ENCODE measurements at regions not wholly inside any gene's neighbourhood (a gene's known extent, or its start where the extent isn't known, plus 50 kb on each side); places are given as distances from the start of the nearest gene placed in this dataset.

DNA sequence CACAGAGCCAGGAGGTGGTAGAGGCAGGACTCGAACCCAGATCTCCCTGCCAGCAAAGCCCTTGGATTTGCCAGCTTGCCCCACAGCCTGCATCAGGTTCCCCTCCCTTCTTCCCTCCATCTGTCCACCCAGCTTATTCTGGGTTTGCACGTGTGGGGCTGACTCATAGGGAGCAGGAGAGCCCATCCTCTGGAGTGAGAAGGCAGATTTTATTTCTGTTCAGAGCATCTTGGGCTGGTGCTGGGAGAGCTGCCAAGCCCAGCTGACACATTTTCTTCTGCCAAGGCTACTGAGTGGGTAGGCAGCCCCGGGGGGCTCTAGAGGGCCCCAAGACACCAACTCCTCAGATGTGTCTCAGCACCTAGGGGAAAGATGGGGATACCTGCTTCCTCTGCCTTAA is 106.3 kb upstream of the CRHR1 start:
- DNase-seq (ENCODE audit: low spot score): no peak

DNA sequence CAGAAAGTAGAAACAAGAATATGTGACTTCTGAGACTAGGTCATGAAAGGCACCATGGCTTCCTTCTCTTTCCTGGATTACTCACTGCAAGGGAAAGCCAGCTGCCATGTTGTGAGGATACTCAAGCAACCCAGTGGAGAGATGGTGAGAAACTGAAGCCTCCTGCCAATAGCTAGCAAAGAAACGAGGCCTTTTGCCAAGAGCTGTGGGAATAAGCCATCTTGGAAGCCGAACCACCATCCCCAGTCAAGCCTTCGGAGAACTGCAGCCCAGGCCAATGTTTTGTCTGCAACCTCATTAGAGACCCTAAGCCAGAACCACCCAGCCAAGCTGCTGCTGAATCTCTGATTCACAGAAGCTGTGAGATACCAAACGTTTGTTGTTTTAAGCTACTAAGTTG is 104.7 kb upstream of the CRHR1 start:
- ATAC-seq (no peak), DNase-seq (ENCODE audit: low spot score) (no peak)

More for the DNA sequence above, 106.3 kb upstream of the CRHR1 start:
- no peak for ATAC-seq

DNA sequence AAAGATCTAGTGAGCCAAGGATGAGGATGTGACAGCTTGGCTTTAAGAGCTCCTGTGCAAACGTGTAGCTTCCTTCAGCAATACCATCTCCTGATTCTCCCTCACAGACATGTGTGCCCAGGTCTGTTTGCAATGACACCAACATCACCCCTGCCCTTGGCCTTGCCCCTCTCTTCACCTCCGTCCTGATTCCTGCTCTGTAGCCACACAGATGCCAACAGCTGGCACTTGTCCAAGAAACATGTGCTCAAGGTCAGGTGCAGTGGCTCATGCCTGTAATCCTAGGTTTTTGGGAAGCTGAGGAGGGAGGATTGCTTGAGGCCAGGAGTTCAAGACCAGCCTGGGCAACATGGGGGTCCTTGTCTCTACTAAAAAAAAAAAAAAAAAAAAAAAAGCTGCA is 103.8 kb upstream of the CRHR1 start:
- no peak for ATAC-seq
- no peak for DNase-seq (ENCODE audit: low spot score)

DNA sequence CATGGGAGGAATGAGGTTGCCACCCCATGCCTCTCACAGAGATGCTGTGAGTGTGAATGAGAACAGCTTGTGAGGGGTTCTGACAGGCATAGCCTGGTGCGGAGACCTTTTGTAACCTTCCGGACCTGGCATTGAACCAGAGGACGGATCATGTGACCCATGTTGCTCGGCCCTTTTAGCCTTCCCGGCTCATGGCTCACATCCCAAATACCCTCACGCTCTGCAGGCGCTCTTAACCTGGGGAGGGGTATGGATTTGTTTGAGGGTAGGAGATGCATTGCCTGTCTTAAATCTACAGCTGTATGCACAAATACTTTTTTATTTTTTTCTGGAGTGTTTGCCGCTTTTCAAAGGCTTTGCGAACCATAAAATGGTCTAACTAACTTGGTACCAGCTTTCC is 102.4 kb upstream of the CRHR1 start:
- no peak for ATAC-seq
- no peak for DNase-seq (ENCODE audit: low spot score)

DNA sequence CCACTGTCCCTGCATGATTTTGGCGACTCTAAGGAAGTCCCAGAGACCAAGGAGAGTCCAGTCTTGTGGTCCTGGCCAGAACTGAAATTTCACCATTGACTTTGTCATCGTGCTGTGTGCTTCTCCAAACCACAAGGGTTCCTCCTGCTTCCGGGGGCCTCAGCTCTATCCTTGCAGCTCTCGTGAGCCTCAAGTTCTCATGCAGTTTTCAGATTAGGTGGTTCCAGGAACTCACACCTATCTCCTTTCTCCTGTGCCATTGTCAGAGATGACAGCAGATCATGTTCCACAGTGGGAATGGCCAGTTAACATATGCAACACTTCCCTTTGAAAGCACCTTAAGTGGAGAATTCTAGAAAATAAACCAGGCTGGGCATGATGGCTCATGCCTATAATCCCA is 97.9 kb upstream of the CRHR1 start:
- ATAC-seq (no peak), DNase-seq (ENCODE audit: low spot score) (no peak)

DNA sequence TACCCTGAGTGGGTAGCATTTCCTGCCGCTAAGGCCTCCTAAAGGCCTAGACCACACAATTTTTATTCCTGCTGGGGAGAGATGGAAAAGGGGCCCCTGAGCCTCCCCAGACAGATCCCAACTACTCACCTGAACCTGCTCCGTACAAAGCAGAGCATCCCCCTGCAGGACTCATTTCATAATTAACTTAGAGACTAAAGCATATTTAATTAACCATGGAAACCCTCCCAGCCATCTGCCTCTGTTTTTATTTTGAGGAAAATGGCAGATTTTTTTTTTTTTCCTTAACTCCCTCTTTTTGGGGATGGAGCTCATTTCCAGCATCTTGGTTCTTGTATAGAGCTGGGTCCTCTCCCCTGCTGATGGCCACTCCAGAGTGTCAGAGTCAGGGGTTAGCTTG is 96.5 kb upstream of the CRHR1 start:
- ATAC-seq: no peak
- DNase-seq (ENCODE audit: low spot score): no peak

DNA sequence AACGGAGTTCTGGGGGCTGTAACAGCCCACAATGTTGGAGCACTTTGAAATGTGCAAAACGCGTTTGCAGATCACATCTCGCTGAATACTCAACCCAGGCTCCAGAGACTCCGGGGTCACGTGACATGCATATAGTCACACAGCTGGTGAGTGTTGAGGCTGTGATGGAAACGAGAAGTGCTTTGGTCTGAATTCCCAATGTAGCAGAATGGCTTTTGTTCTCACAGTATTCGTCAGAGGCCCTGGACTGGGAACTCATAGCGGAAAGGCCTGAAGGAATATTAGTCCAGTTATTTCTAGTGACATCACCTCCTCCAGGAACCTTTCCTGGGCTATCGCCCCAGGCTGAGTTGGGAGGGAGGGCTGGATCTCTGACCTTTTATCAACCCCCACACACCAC is 95.8 kb upstream of the CRHR1 start:
- ATAC-seq (no peak), DNase-seq (ENCODE audit: low spot score) (no peak)

DNA sequence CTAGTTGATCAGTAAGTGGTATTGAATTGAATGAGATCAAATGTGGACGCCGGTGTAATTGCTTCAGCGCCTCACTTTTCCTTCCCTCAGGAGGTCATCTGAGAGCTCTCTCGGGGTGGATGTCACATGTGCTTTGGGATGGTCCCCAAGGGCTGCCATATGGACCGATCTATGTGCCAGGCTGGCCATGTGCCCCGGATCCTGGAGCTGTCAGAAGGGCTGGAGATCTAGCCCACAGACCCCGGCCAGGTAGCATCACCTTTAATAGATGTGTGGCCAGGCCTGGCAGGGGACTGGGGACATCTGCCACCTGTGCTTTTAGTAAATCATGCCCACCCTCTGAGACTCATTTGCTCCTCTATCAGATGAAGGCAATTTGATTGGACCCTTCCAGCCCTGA is 95.3 kb upstream of the CRHR1 start:
- DNase-seq (ENCODE audit: low spot score) (no peak), ATAC-seq (no peak)

DNA sequence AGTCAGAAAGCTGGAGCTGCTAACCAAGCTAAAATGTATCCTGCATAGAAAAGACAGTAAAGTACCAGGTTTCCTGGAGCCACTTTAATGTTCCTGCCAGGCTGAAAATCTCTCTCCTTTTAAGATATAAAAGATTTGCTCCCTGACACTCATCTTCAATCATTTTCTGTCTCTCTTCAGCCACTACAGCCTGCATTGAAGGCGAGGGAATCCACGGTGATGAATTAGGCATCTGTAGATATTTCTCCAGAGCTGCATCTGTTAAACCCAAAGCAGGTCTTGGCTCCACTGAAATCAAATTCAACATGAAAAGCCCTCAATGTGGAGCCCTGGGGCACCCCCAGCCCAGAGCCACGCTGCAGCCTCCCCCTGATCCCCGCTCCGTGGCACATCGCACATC is 94.7 kb upstream of the CRHR1 start:
- DNase-seq (ENCODE audit: low spot score) (no peak), ATAC-seq (no peak)

DNA sequence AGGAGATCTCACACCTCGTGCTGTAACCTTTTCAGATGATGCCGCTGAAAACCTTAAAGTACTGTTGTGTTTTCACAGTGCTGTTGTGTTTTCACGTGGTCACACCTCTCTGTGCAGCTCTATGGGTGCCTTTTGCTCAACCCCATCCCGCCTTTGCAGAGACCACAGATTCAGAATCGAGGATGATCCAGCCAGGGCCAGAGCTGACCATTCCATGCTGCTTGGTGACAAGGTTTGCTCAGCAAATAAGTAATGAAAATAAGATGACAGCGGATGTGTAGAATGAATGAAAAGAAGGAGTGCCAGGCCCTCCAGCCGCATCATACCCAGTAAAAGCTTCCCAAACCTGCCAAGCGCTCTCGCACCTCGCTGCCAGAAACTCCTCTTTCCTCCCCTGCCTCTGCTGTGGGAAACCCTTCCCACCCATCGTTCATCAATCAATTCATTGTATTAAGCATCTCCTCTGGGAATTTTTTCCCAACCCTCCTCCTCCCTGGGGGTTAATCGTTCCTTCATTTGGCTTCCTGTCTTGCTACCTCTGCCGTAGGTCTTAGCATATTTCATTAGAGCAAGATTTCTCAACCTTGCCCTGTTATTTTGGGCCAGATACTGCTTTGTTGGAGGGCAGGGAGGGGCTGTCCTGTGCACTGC is 93.4 kb upstream of the CRHR1 start:
- no peak for ATAC-seq

DNA sequence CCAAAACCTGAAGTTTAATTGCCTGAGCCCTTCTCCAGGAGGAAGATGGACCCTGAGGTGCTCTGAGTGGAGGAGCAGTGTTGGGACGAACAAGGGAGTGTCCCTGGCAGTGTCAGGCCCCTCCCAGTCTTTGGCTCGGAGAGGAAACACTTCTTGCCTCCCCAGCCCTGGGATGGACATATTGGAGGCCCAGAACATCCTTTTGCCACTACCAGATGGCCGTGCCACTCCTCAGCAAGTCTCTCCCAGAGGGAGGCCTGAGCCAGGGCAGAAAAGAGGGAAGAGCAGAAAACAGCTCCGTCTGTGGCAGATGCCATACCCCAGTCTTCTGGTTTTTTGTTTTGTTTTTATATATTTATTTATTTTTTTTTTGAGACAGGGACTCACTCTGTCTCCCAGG is 91.5 kb upstream of the CRHR1 start:
- no peak for DNase-seq (ENCODE audit: low spot score)
- no peak for ATAC-seq

More for the DNA sequence above, 93.4 kb upstream of the CRHR1 start:
- DNase-seq (ENCODE audit: low spot score): no peak

DNA sequence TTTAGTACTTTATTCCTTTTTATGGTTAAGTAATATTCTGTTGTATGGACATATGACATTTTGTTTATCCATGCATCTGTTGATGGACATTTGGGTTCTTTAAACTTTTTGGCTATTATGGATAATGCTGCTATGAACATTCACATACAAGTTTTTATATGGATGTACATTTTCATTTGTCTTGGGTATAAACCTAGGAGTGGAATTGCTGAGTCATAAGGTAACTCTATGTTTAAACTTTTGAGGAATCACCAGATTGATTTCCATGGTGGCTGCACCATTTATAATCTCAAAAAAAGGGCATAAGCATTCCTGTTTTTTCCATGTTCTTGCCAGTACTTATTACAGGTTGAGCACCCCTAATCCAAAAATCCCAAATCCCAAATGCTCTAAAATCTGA is 90.3 kb upstream of the CRHR1 start:
- ATAC-seq (no peak), DNase-seq (ENCODE audit: low spot score) (no peak)

DNA sequence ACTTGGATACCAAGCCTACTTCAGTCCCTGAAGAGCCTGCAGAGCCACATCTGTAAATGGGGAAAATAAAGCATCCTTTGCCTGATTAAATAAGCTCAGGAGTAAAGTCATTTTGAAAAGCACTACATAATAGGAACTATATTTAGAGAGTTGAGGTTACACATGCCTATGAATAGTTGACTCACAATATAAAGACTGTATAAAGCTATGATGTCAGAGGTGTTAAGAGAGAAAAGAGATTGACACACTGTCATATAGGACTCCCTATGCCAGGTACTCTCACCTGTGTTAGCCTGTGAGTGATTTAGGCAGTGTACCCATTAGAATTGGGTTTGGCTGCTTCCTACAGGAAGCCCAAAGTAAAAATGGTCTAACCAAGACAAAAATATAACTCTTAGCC is 87.7 kb upstream of the CRHR1 start:
- ATAC-seq (no peak), DNase-seq (ENCODE audit: low spot score) (no peak)

DNA sequence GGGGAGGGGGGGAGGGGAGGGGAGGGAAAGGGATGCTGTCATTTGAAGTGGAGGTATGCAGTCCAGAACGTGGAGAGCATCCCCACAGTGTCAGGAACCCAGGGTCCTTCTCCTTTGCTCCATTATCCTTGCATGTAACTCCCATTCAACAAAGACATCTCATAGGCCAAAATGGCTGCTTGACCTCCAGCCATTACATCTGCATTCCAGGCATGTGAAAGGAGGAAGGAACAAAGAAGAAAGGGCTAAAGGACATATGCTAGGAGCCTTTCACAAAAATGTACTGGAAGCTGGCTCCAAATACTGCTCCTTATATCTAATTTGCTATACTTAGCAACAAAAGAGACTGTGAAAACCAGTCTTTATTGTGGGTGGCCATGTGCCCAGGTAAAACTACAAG is 87.0 kb upstream of the CRHR1 start:
- no peak for ATAC-seq
- DNase-seq (ENCODE audit: low spot score): no peak

DNA sequence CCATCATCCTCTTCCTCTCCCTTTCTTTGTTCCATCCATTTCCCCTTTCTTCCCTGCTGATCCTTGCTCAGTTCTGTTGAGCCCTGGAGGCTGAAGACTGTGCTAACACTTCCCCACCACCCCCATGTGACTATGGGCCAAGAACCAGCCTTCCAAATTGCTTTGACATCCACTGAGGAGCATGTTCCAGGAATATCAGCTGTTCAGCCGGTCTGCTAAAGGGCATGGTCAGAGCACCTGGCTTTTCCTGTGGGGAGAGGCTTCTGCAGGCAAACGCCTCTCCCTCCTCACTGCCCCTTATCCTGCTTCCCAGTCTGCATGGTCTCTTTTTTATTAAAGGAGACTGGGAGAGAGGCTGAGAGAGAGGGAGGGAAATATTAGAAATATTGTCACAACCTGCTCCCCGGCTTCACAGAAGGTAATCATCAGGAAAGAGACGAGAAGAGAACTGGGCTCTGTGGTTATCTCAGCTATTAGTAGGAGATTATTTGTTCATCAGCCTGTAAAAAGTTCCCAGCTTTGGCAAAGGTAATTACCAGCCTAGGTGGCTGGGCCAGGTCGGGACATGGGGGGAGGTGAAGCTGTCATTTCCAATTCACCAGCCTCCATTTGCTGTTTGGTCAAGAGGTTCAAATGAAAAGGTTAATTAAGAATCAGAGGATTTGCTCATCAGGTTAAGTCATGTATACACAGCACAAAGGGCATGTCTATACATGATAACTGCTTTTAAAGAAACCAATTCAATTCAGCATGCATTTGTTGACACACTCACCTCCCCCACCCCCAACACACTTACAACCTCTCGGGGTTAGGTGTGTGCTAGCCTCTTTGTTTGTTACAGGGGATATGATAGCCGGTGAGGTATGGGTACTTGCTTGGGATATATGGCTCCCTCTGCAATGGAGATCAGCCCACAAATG is 83.7 kb upstream of the CRHR1 start:
- ATAC-seq (no peak), DNase-seq (ENCODE audit: low spot score) (no peak)

DNA sequence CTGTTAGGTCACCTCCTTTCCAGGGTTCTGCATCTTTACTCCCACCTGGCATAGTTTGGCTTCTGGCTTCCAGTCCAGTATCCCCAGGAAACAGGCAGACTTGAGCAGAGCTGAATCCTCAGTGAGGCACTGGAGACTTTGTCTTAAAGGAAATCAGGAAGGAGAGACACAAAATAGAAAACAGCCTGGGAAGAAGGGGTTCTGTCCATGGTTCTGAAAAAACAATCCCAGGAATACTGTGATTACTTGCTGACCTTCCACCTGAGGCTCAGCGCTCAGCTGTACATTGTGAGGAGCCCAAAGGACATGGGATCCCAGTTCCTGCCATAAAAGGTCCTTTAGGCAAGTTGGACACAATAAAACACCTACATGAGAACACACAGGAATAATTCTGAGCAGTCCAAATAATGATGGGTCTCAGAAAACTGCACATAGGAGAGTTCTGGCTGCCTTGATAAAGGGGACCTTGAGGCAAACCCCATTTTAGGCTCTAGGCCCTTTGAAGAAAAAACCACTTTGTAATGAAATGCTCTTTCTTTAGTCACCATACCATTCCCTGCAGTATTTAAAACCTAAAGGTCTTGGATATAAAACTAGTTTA is 81.4 kb upstream of the CRHR1 start:
- ATAC-seq: no peak
- no peak for DNase-seq (ENCODE audit: low spot score)

DNA sequence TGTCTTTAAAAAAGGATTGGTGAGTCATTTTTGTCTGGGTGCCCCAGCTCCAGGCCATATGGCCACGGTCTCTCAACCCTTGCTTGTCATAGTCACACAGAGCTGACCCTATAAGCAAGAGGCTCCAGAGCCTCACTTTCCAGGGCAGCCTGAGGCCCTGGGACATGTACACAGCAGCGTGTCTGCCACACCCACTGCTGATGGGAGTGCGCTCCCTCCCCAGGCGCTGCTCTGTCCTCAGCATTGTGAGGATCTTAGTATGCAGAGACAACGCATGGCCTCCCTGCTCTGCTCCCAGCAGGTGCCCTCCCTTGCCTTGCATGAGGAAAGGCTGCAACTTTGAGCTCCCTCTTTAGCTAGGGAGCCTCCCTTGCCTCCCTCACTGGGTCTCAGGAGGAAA is 80.8 kb upstream of the CRHR1 start:
- DNase-seq (ENCODE audit: low spot score): no peak
- ATAC-seq: no peak

DNA sequence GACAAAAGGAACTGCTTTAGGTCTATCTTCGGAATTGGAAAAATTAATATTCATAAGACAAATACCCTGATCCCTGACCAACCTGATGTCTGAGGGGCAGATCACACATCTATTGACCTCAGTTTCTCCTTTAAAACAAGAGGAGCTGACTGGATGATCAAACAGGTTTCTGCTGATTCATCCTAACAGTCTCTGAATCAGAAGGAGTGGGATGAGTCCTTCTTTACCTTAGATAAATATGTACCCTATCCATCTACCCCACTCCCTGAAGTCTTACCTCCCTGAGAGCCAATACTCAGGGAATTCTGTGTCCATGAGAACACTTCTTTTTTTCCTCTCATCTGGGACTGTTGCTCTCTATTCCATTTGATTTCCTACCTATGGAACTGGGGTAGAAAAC is 80.3 kb upstream of the CRHR1 start:
- ATAC-seq (no peak), DNase-seq (ENCODE audit: low spot score) (no peak)

DNA sequence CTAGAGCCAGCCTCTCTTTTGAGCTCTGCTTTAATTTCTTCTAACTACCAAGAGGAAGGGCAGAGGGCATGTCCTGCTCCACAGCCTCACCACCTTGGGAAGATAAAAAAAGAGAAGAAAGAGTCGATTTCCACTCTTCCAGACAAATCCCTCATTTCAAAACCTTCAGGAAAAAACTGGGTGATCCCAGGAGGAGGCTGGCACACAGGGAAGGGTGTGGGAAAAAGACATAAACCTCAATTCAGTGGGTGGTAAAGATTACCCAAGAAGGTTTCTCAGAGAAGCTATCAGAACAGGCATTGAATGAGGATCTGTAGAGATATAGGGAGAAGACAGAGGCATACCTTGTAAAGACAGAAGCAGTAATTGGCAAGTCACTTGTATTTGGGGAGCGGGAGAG is 79.9 kb upstream of the CRHR1 start:
- DNase-seq (ENCODE audit: low spot score) (no peak), ATAC-seq (no peak)

DNA sequence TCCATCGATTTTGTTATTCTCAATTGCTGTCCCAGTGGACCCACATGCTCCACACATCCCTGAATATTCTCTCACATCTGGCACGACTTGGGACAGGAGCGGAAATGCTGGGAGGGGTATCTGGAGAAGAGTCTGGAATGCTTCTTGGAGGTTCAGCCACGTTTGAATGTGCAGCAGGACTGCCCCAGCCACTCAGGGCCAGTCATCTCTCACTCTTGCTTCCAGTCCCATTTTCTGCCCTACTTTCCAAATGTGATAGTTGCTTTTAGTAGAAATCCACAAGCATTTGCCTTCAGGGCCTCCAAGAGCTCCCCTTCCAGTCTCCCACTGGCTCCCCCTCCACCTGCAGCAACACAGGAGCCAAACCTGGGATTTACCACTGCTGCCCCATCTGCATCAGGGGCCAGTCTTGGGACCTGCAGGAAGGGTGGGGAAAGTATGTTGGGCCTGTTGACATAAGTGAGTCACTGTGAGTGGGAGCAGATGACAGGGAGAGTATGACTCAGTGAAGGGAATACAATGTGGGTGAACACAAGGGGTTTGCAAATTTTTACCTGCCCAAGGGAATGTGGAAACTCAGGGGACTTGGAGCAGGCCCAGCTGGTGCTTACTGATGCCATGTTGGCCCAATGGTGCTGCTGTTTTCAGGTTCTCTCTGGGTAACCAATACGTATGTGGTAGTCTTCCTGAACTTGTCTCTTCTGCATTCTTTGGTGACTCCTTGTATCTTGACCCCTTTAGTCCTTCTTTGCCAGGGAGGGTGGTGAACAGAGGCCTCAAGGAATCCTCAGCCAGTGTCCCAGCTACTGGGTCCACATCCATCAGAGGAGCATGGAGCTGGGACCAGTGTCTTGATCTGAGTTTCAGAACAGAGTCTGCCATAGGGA is 78.8 kb upstream of the CRHR1 start:
- DNase-seq (ENCODE audit: low spot score) (no peak), ATAC-seq (no peak)

DNA sequence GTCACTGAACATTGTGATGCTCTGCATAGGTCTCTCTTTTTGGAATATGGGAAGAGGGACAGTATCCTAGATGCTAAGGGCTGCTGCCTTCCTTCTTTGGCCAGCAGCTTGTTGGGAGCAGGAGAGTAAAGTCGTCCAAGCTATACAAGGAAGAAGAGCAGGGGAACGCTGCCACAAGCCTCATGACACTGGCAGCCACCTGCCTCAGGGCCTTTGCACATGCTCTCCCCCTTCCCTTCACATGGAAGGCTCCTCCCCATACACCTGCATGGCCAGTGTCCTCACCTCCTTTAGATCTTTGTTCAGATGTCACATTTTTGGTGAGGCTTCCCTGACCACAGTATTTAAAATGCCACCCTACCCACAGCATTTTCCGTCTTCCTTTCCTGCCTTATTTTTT is 78.1 kb upstream of the CRHR1 start:
- DNase-seq (ENCODE audit: low spot score): no peak

More for the DNA sequence above, 78.1 kb upstream of the CRHR1 start:
- no peak for ATAC-seq
